HCT116 (cell line): ENCODE measurements at regions not wholly inside any gene's neighbourhood (a gene's known extent, or its start where the extent isn't known, plus 50 kb on each side); places are given as distances from the start of the nearest gene placed in this dataset.

ENCODE experiments used
- ATAC-seq: fragments of 200-7000 bp; cut with Tn5 transposase; 2 replicates; pipeline ENCODE4 v1.9.1; 2020; ENCODE audit warnings: mild to moderate bottlenecking, moderate library complexity
- BruUV-seq: library from RNA; stranded (reverse); fragments of 400-500 nt; replicated peaks from 2 replicates; lab custom pipeline; 2021; lab: Mats Ljungman, UMichigan
- CTCF ChIA-PET: fragments of 300-600 bp; sonication (Branson Sonifier 250); formaldehyde crosslinking; loops from one replicate; lab custom pipeline; 2021; ENCODE audit warnings: antibody characterized with exemption; lab: Charles Lee
- POLR2A ChIA-PET: fragments of 300-600, 350-600 bp; sonication (Branson Sonifier 250); formaldehyde crosslinking; loops from one replicate; lab custom pipeline; 2021; ENCODE audit warnings: antibody characterized with exemption; lab: Charles Lee
- RAD21 ChIA-PET, 2 experiments: fragments of 300-600 bp; sonication (Branson Sonifier 250); formaldehyde crosslinking; loops; one replicate each; lab custom pipeline; 2023; ENCODE audit warnings: low total read pairs in 2 of 2; ENCODE audit not compliant: uncharacterized antibody in 2 of 2, unreplicated experiment in 2 of 2, low non-redundant PET in 1 of 2; lab: Charles Lee
- DNase-seq: peaks from one replicate; pipeline ENCODE4 v3.0.0-alpha.2; 2010; ENCODE audit warnings: low read depth, low spot score
- H2AFZ ChIP-seq: fragments of 200-600 bp; shearing (Covaris generic), sonication (generic); 2 replicates; pipeline ENCODE4 v1.6.1; 2017; ENCODE audit warnings: low read depth, mixed run types, mixed read lengths, antibody characterized with exemption, low read length; ENCODE audit not compliant: poor library complexity, severe bottlenecking
- H3K27ac ChIP-seq: 2 replicates; pipeline ENCODE4 v1.5.1; 2012; ENCODE audit warnings: low read depth, low read length
- H3K27me3 ChIP-seq: fragments of 200-600 bp; sonication (generic); 2 replicates; pipeline ENCODE4 v1.6.1; 2016; ENCODE audit warnings: mixed run types, low read length, mixed read lengths; ENCODE audit not compliant: insufficient read depth
- H3K36me3 ChIP-seq, 2 experiments: fragments of 200-500 bp in 1 of 2; fragments of 200-600 bp in 1 of 2; sonication (Bioruptor generic) in 1 of 2; sonication (generic) in 1 of 2; 2 replicates each; pipeline versions ENCODE4 v1.5.1 to v1.6.1; 2014 to 2016; ENCODE audit warnings: low read length in 2 of 2, inconsistent platforms in 1 of 2, mixed read lengths in 1 of 2, mixed run types in 1 of 2; ENCODE audit not compliant: insufficient read depth in 2 of 2, control insufficient read depth in 1 of 2
- H3K4me1 ChIP-seq, 2 experiments: fragments of 200-600 bp in 1 of 2; sonication (generic) in 1 of 2; 2 replicates each; pipeline versions ENCODE4 v1.5.1 to v1.6.1; 2012 to 2017; ENCODE audit warnings: low read length in 2 of 2, inconsistent platforms in 1 of 2, mild to moderate bottlenecking in 1 of 2, mixed read lengths in 1 of 2, mixed run types in 1 of 2, moderate library complexity in 1 of 2; ENCODE audit not compliant: insufficient read depth in 2 of 2, control insufficient read depth in 1 of 2
- H3K4me2 ChIP-seq: fragments of 200-600 bp; sonication (generic); 2 replicates; pipeline ENCODE4 v1.6.1; 2017; ENCODE audit warnings: mixed run types, low read length, mixed read lengths
- H3K4me3 ChIP-seq, 2 experiments: fragments of 200-600 bp in 1 of 2; sonication (generic) in 1 of 2; replicated peaks in 1 of 2; 2 replicates each; pipeline ENCODE4 v1.5.1; 2011 to 2016; ENCODE audit warnings: low read length in 2 of 2, control low read depth in 1 of 2, low read depth in 1 of 2, mild to moderate bottlenecking in 1 of 2, mixed read lengths in 1 of 2, mixed run types in 1 of 2
- H3K79me2 ChIP-seq: fragments of 200-600 bp; sonication (generic); 2 replicates; pipeline ENCODE4 v1.6.1; 2017; ENCODE audit warnings: mild to moderate bottlenecking, mixed run types, low read length, moderate library complexity, mixed read lengths; ENCODE audit not compliant: insufficient read depth
- H3K9ac ChIP-seq: fragments of 200-600 bp; sonication (generic); 2 replicates; pipeline ENCODE4 v1.6.1; 2016; ENCODE audit warnings: low read length, mixed read lengths
- H3K9me2 ChIP-seq: fragments of 200-600 bp; sonication (generic), shearing (Covaris generic); 2 replicates; pipeline ENCODE4 v1.6.1; 2017; ENCODE audit warnings: mixed run types, mild to moderate bottlenecking, moderate library complexity; ENCODE audit not compliant: insufficient read depth
- H3K9me3 ChIP-seq, 2 experiments: fragments of 200-500 bp in 1 of 2; fragments of 200-600 bp in 1 of 2; sonication (Bioruptor generic) in 1 of 2; sonication (generic) in 1 of 2; 2 replicates each; pipeline ENCODE4 v1.6.1; 2014 to 2017; ENCODE audit warnings: low read length in 2 of 2, mixed read lengths in 2 of 2, inconsistent platforms in 1 of 2, low read depth in 1 of 2, mild to moderate bottlenecking in 1 of 2, mixed run types in 1 of 2, moderate library complexity in 1 of 2; ENCODE audit not compliant: control insufficient read depth in 1 of 2, insufficient read depth in 1 of 2
- H4K20me1 ChIP-seq: fragments of 200-600 bp; sonication (generic), shearing (Covaris generic); 2 replicates; pipeline ENCODE4 v1.6.1; 2017; ENCODE audit warnings: mixed run types, mild to moderate bottlenecking, moderate library complexity; ENCODE audit not compliant: insufficient read depth
- ATF3 ChIP-seq: IDR thresholded peaks from 2 replicates; pipeline ENCODE4 v1.6.1; 2012
- CEBPB ChIP-seq: IDR thresholded peaks from 2 replicates; pipeline ENCODE4 v1.6.1; 2012; ENCODE audit warnings: low read depth
- CTCF ChIP-seq, 3 experiments: fragments of 200-600 bp in 1 of 3; sonication (generic) in 1 of 3; IDR thresholded peaks in 2 of 3; conservative IDR thresholded peaks in 1 of 3; 2 replicates each; pipeline ENCODE4 v1.5.1; 2012 to 2017; ENCODE audit warnings: low read depth in 2 of 3, low read length in 2 of 3, antibody characterized with exemption in 1 of 3, borderline replicate concordance in 1 of 3, control low read depth in 1 of 3, mild to moderate bottlenecking in 1 of 3, mixed read lengths in 1 of 3, mixed run types in 1 of 3, moderate library complexity in 1 of 3; ENCODE audit not compliant: insufficient read depth in 1 of 3
- EGR1 ChIP-seq: IDR thresholded peaks from 2 replicates; pipeline ENCODE4 v1.6.1; 2012; ENCODE audit warnings: low read depth
- EZH2 ChIP-seq: fragments of 200-600 bp; sonication (generic); IDR thresholded peaks from 2 replicates; pipeline ENCODE4 v1.6.1; 2017; ENCODE audit warnings: antibody characterized with exemption, mixed run types
- FOSL1 ChIP-seq: IDR thresholded peaks from 2 replicates; pipeline ENCODE4 v1.6.1; 2012; ENCODE audit warnings: low read depth
- JUND ChIP-seq: IDR thresholded peaks from 2 replicates; pipeline ENCODE4 v1.6.1; 2012
- MAX ChIP-seq: IDR thresholded peaks from 2 replicates; pipeline ENCODE4 v1.6.1; 2012
- POLR2A ChIP-seq: IDR thresholded peaks from 2 replicates; pipeline ENCODE4 v1.7.0; 2011; ENCODE audit warnings: borderline replicate concordance; ENCODE audit not compliant: insufficient read depth, insufficient read length; ENCODE audit errors: extremely low read depth
- POLR2AphosphoS5 ChIP-seq: IDR thresholded peaks from 2 replicates; pipeline ENCODE4 v1.6.1; 2011; ENCODE audit warnings: mild to moderate bottlenecking, low read depth, low read length, moderate library complexity
- RAD21 ChIP-seq: IDR thresholded peaks from 2 replicates; pipeline ENCODE4 v1.6.1; 2012; ENCODE audit warnings: low read depth, mild to moderate bottlenecking
- SIN3A ChIP-seq: IDR thresholded peaks from 2 replicates; pipeline ENCODE4 v1.6.1; 2012; ENCODE audit warnings: low read depth
- SRF ChIP-seq: IDR thresholded peaks from 2 replicates; pipeline ENCODE4 v1.6.1; 2012; ENCODE audit warnings: low read depth
- TCF7L2 ChIP-seq: IDR thresholded peaks from 2 replicates; pipeline ENCODE4 v1.7.0; 2011; ENCODE audit warnings: borderline replicate concordance, inconsistent platforms; ENCODE audit not compliant: insufficient read depth, insufficient read length; ENCODE audit errors: extremely low read depth
- YY1 ChIP-seq: IDR thresholded peaks from 2 replicates; pipeline ENCODE4 v1.6.1; 2011; ENCODE audit warnings: low read length, low read depth, moderate library complexity, mild to moderate bottlenecking; ENCODE audit not compliant: insufficient replicate concordance; ENCODE audit errors: extremely low read depth
- ZBTB33 ChIP-seq: IDR thresholded peaks from 2 replicates; pipeline ENCODE4 v1.6.1; 2011; ENCODE audit warnings: mild to moderate bottlenecking, low read length, moderate library complexity; ENCODE audit not compliant: insufficient replicate concordance; ENCODE audit errors: extremely low read depth
- ZFX ChIP-seq: fragments of 450-650 bp; IDR thresholded peaks from 2 replicates; pipeline ENCODE4 v1.6.1; 2017
- intact Hi-C: fragments of 100-400 bp; cut with micrococcal nuclease; formaldehyde crosslinking; loops from 2 replicates; pipeline ENCODE4 v1.10.0; 2022

- TF ChIP-seq ATF3: no peak
- TF ChIP-seq POLR2A: no peak
- TF ChIP-seq YY1: no peak
- no peak for TF ChIP-seq SRF
- TF ChIP-seq TCF7L2: no peak
- TF ChIP-seq ZFX: no peak
- TF ChIP-seq ZBTB33: no peak
- no peak for TF ChIP-seq MAX
- no peak for TF ChIP-seq SIN3A
- TF ChIP-seq JUND: no peak
- TF ChIP-seq, all 23 proteins: peak for 0
These were observed 471.1 kb upstream of the NWD2 start (continued) for GRCh38 chr4:36773467-36773866.

- Histone ChIP-seq H3K9me3 (no peaks in the 10 kb centered on the region), H3K4me2 (no peak overlapping the region), H3K36me3 (no peaks in the 10 kb centered on the region), H4K20me1 (no peaks in the 10 kb centered on the region; the same call in 1 of the 2 replicates), H3K27ac (no peak overlapping the region), H3K4me3 (no peak overlapping the region), H3K9ac (no peak overlapping the region), H3K27me3 (0 out of 2 replicates have a peak, but pooled peaks cover 6% of the 10 kb centered on the region), H2AFZ (no peak overlapping the region), H3K9me2 (no peaks in the 10 kb centered on the region), H3K79me2 (no peaks in the 10 kb centered on the region), H3K4me1 (peaks cover 0 to 5% of the 10 kb centered on the region in 2 experiments; a peak in 1 of 4 replicates)
- ATAC-seq (no peak), DNase-seq (no peak)
- ChIA-PET CTCF (no interaction called here), POLR2A (no interaction called here), RAD21 (no interaction called here)
- TF ChIP-seq ZFX (no peak), YY1 (no peak), CEBPB (no peak), EZH2 (no peak), EGR1 (no peak), FOSL1 (no peak), RAD21 (no peak), CTCF (IDR thresholded peaks at IDR 0.05 in 2 of 3, conservative IDR thresholded peaks at IDR 0.05 in 1 of 3; ENCODE audit: borderline replicate concordance in 1 of 3, insufficient read depth in 1 of 3, low read depth in 2 of 3, low read length in 2 of 3) (no peak), POLR2AphosphoS5 (no peak), JUND (no peak), ATF3 (no peak), TCF7L2 (no peak)
- intact Hi-C loops: no loop called here
- BruUV-seq: no TSS peak
These were observed 469.0 kb upstream of the NWD2 start for GRCh38 chr4:36775544-36775943.
